ENCODE measurements at regions not wholly inside any gene's neighbourhood (a gene's known extent, or its start where the extent isn't known, plus 50 kb on each side); places are given as distances from the start of the nearest gene placed in this dataset.

GRCh38 chr6:74834967-74835366, 370.9 kb downstream of the COL12A1 start:
- Histone ChIP-seq H3K4me2 (ENCODE audit: low read length) (no peak overlapping the region), H3K36me3 (ENCODE audit: insufficient read depth, low read length) (no peaks in the 10 kb centered on the region), H3K4me3 (ENCODE audit: low read length) (no peak overlapping the region), H3K9me3 (replicated peaks; ENCODE audit: low read length) (no peaks in the 10 kb centered on the region), H3K9ac (ENCODE audit: low read depth, low read length) (no peak overlapping the region), H3K27me3 (ENCODE audit: control insufficient read depth, insufficient read depth, low read length) (no peaks in the 10 kb centered on the region), H3K4me1 (ENCODE audit: control insufficient read depth, insufficient read depth, low read length) (no peaks in the 10 kb centered on the region)

GRCh38 chr6:74826263-74826662, 379.6 kb downstream of the COL12A1 start:
- H3K27me3 ChIP-seq (ENCODE audit: control insufficient read depth, insufficient read depth, low read length) = no peaks in the 10 kb centered on the region
- H3K36me3 ChIP-seq (ENCODE audit: insufficient read depth, low read length) = no peaks in the 10 kb centered on the region
- no peak overlapping the region for H3K4me3 ChIP-seq (ENCODE audit: low read length)
- H3K9me3 ChIP-seq (replicated peaks; ENCODE audit: low read length) = no peaks in the 10 kb centered on the region
- no peaks in the 10 kb centered on the region for H3K4me1 ChIP-seq (ENCODE audit: control insufficient read depth, insufficient read depth, low read length)
- no peak overlapping the region for H3K9ac ChIP-seq (ENCODE audit: low read depth, low read length)
- H3K4me2 ChIP-seq (ENCODE audit: low read length) = no peak overlapping the region

GRCh38 chr6:74814440-74814839, 391.4 kb downstream of the COL12A1 start:
- Histone ChIP-seq H3K4me2 (ENCODE audit: low read length) (no peak overlapping the region), H3K4me3 (ENCODE audit: low read length) (no peak overlapping the region), H3K4me1 (ENCODE audit: control insufficient read depth, insufficient read depth, low read length) (no peaks in the 10 kb centered on the region), H3K27me3 (ENCODE audit: control insufficient read depth, insufficient read depth, low read length) (no peaks in the 10 kb centered on the region), H3K36me3 (ENCODE audit: insufficient read depth, low read length) (no peaks in the 10 kb centered on the region), H3K9ac (ENCODE audit: low read depth, low read length) (no peak overlapping the region), H3K9me3 (replicated peaks; ENCODE audit: low read length) (no peaks in the 10 kb centered on the region)

- Histone ChIP-seq H3K4me1 (ENCODE audit: control insufficient read depth, insufficient read depth, low read length) (no peaks in the 10 kb centered on the region), H3K9ac (ENCODE audit: low read depth, low read length) (no peak overlapping the region), H3K27me3 (ENCODE audit: control insufficient read depth, insufficient read depth, low read length) (no peaks in the 10 kb centered on the region), H3K36me3 (ENCODE audit: insufficient read depth, low read length) (no peaks in the 10 kb centered on the region), H3K4me3 (ENCODE audit: low read length) (no peak overlapping the region), H3K9me3 (replicated peaks; ENCODE audit: low read length) (no peaks in the 10 kb centered on the region), H3K4me2 (ENCODE audit: low read length) (no peak overlapping the region)
Measured at GRCh38 chr6:74807674-74808073, 398.2 kb downstream of the COL12A1 start.

- Histone ChIP-seq H3K4me1 (ENCODE audit: control insufficient read depth, insufficient read depth, low read length) (no peaks in the 10 kb centered on the region), H3K9ac (ENCODE audit: low read depth, low read length) (no peak overlapping the region), H3K4me3 (ENCODE audit: low read length) (no peak overlapping the region), H3K36me3 (ENCODE audit: insufficient read depth, low read length) (no peaks in the 10 kb centered on the region), H3K4me2 (ENCODE audit: low read length) (no peak overlapping the region), H3K27me3 (ENCODE audit: control insufficient read depth, insufficient read depth, low read length) (no peaks in the 10 kb centered on the region), H3K9me3 (replicated peaks; ENCODE audit: low read length) (no peaks in the 10 kb centered on the region)
Measured at GRCh38 chr6:74805916-74806696, 399.7 kb downstream of the COL12A1 start.

GRCh38 chr6:74798302-74798701, 407.6 kb downstream of the COL12A1 start:
- Histone ChIP-seq H3K36me3 (ENCODE audit: insufficient read depth, low read length) (no peaks in the 10 kb centered on the region), H3K9ac (ENCODE audit: low read depth, low read length) (no peak overlapping the region), H3K4me1 (ENCODE audit: control insufficient read depth, insufficient read depth, low read length) (no peaks in the 10 kb centered on the region), H3K27me3 (ENCODE audit: control insufficient read depth, insufficient read depth, low read length) (no peaks in the 10 kb centered on the region), H3K4me2 (ENCODE audit: low read length) (no peak overlapping the region), H3K4me3 (ENCODE audit: low read length) (no peak overlapping the region), H3K9me3 (replicated peaks; ENCODE audit: low read length) (no peaks in the 10 kb centered on the region)

GRCh38 chr6:74785236-74785635, 420.6 kb downstream of the COL12A1 start:
- Histone ChIP-seq H3K4me3 (ENCODE audit: low read length) (no peak overlapping the region), H3K4me2 (ENCODE audit: low read length) (no peak overlapping the region), H3K9me3 (replicated peaks; ENCODE audit: low read length) (no peaks in the 10 kb centered on the region), H3K4me1 (ENCODE audit: control insufficient read depth, insufficient read depth, low read length) (peaks cover 4% of the 10 kb centered on the region), H3K9ac (ENCODE audit: low read depth, low read length) (no peak overlapping the region), H3K36me3 (ENCODE audit: insufficient read depth, low read length) (no peaks in the 10 kb centered on the region), H3K27me3 (ENCODE audit: control insufficient read depth, insufficient read depth, low read length) (no peaks in the 10 kb centered on the region)

- Histone ChIP-seq H3K36me3 (ENCODE audit: insufficient read depth, low read length) (no peaks in the 10 kb centered on the region), H3K27me3 (ENCODE audit: control insufficient read depth, insufficient read depth, low read length) (no peaks in the 10 kb centered on the region), H3K4me3 (ENCODE audit: low read length) (no peak overlapping the region), H3K9ac (ENCODE audit: low read depth, low read length) (no peak overlapping the region), H3K9me3 (replicated peaks; ENCODE audit: low read length) (no peaks in the 10 kb centered on the region), H3K4me1 (ENCODE audit: control insufficient read depth, insufficient read depth, low read length) (peaks cover 4% of the 10 kb centered on the region), H3K4me2 (ENCODE audit: low read length) (no peak overlapping the region)
Measured at GRCh38 chr6:74782346-74782745, 423.5 kb downstream of the COL12A1 start.

- Histone ChIP-seq H3K4me2 (ENCODE audit: low read length) (no peak overlapping the region), H3K27me3 (ENCODE audit: control insufficient read depth, insufficient read depth, low read length) (no peaks in the 10 kb centered on the region), H3K9me3 (replicated peaks; ENCODE audit: low read length) (no peaks in the 10 kb centered on the region), H3K4me1 (ENCODE audit: control insufficient read depth, insufficient read depth, low read length) (peaks cover 4% of the 10 kb centered on the region), H3K4me3 (ENCODE audit: low read length) (no peak overlapping the region), H3K36me3 (ENCODE audit: insufficient read depth, low read length) (no peaks in the 10 kb centered on the region), H3K9ac (ENCODE audit: low read depth, low read length) (no peak overlapping the region)
Measured at GRCh38 chr6:74780831-74781230, 425.0 kb downstream of the COL12A1 start.

GRCh38 chr6:74768738-74769137, 437.1 kb downstream of the COL12A1 start:
- Histone ChIP-seq H3K4me2 (ENCODE audit: low read length) (no peak overlapping the region), H3K4me3 (ENCODE audit: low read length) (no peak overlapping the region), H3K4me1 (ENCODE audit: control insufficient read depth, insufficient read depth, low read length) (peaks cover 4% of the 10 kb centered on the region), H3K36me3 (ENCODE audit: insufficient read depth, low read length) (no peaks in the 10 kb centered on the region), H3K9me3 (replicated peaks; ENCODE audit: low read length) (no peaks in the 10 kb centered on the region), H3K27me3 (ENCODE audit: control insufficient read depth, insufficient read depth, low read length) (no peaks in the 10 kb centered on the region), H3K9ac (ENCODE audit: low read depth, low read length) (no peak overlapping the region)

GRCh38 chr6:74768120-74768519, 437.7 kb downstream of the COL12A1 start:
- Histone ChIP-seq H3K4me2 (ENCODE audit: low read length) (no peak overlapping the region), H3K27me3 (ENCODE audit: control insufficient read depth, insufficient read depth, low read length) (no peaks in the 10 kb centered on the region), H3K4me3 (ENCODE audit: low read length) (no peak overlapping the region), H3K9me3 (replicated peaks; ENCODE audit: low read length) (no peaks in the 10 kb centered on the region), H3K4me1 (ENCODE audit: control insufficient read depth, insufficient read depth, low read length) (peaks cover 4% of the 10 kb centered on the region), H3K36me3 (ENCODE audit: insufficient read depth, low read length) (no peaks in the 10 kb centered on the region), H3K9ac (ENCODE audit: low read depth, low read length) (no peak overlapping the region)

GRCh38 chr6:74765486-74765885, 440.4 kb downstream of the COL12A1 start:
- H3K4me1 ChIP-seq (ENCODE audit: control insufficient read depth, insufficient read depth, low read length) = peaks cover 4% of the 10 kb centered on the region
- no peak overlapping the region for H3K4me3 ChIP-seq (ENCODE audit: low read length)
- H3K27me3 ChIP-seq (ENCODE audit: control insufficient read depth, insufficient read depth, low read length) = no peaks in the 10 kb centered on the region
- no peaks in the 10 kb centered on the region for H3K36me3 ChIP-seq (ENCODE audit: insufficient read depth, low read length)
- H3K9ac ChIP-seq (ENCODE audit: low read depth, low read length) = no peak overlapping the region
- no peak overlapping the region for H3K4me2 ChIP-seq (ENCODE audit: low read length)
- H3K9me3 ChIP-seq (replicated peaks; ENCODE audit: low read length) = no peaks in the 10 kb centered on the region
